Fibroblast of mammary gland (primary cell): ENCODE measurements at regions not wholly inside any gene's neighbourhood (a gene's known extent, or its start where the extent isn't known, plus 50 kb on each side); places are given as distances from the start of the nearest gene placed in this dataset.

Source experiments
- DNase-seq: peaks from one replicate; pipeline ENCODE4 v3.0.0-alpha.2; 2010; ENCODE audit warnings: low read depth
- H3K4me3 ChIP-seq: 2 replicates; pipeline ENCODE4 v1.5.1; 2011; ENCODE audit warnings: low read depth, mild to moderate bottlenecking, low read length, moderate library complexity; ENCODE audit not compliant: control insufficient read depth
- TF ChIP-seq, protein P1 (sequence below): conservative IDR thresholded peaks from 2 replicates; pipeline ENCODE4 v1.5.1; 2011; ENCODE audit warnings: low read depth, low read length, inconsistent platforms; ENCODE audit not compliant: control insufficient read depth, insufficient read depth

DNA sequence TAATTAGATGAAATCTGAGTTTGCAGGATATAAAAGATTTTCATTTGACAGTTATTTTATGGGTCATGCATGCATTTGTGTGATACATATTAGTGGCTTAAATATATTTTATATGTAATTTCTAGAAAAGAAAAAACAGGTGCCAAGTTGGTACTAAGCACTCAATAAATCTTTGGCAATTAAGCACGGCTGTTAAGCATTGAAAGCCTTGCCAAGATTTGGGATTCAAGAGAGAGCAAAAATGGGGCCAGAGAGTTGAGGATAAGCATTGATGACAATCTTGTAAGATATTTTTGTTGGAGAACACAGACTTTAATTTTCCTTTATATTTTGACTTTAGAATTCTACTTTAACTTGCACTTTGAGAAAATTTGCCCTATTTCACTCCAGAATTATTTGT lies 249.8 kb upstream of the MAD2L1 start:
- no peak overlapping the region for H3K4me3 ChIP-seq
- TF ChIP-seq, protein P1, sequence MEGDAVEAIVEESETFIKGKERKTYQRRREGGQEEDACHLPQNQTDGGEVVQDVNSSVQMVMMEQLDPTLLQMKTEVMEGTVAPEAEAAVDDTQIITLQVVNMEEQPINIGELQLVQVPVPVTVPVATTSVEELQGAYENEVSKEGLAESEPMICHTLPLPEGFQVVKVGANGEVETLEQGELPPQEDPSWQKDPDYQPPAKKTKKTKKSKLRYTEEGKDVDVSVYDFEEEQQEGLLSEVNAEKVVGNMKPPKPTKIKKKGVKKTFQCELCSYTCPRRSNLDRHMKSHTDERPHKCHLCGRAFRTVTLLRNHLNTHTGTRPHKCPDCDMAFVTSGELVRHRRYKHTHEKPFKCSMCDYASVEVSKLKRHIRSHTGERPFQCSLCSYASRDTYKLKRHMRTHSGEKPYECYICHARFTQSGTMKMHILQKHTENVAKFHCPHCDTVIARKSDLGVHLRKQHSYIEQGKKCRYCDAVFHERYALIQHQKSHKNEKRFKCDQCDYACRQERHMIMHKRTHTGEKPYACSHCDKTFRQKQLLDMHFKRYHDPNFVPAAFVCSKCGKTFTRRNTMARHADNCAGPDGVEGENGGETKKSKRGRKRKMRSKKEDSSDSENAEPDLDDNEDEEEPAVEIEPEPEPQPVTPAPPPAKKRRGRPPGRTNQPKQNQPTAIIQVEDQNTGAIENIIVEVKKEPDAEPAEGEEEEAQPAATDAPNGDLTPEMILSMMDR, result no peak
- no peak for DNase-seq

DNA sequence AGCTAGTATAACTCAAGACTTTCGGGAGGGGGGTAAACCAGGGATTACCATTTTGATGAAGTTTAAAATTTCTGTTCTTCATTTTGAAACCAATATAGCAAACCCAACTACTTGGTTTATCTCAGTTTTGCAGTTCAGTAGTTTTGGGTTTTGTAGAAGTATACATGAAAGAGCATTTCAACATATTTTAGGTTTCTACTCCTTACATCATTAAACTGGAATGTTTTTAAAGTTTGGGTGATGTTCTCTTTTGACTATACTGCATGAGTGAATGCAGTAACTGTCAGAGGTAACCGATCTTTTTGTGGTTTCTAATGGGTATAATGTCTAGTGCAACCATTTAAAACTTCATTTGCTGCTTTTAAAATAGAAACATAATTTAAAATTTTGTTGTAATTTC lies 248.3 kb upstream of the MAD2L1 start:
- DNase-seq, result no peak
- no peak overlapping the region for H3K4me3 ChIP-seq
- TF ChIP-seq, protein P1, result no peak

DNA sequence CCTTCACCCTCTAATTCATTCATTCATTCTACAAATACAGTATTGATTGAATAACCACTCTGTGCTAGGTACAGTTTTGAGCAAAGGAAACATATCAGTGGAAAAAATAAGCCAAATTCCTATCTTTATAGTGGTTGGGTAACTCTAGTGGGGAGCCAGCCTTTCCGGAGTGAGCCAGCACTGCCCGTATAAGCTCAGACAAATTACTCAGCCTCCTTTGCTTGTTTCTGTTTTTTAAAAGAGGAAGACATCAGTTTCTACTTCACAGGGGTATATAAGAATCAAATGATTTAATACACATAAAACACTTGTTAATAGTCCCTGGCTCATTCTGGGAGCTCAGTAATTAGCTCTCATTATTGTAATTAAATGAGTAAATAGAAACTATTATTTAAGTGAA lies 238.2 kb upstream of the MAD2L1 start:
- no peak overlapping the region for H3K4me3 ChIP-seq
- TF ChIP-seq, protein P1, result no peak
- no peak for DNase-seq

DNA sequence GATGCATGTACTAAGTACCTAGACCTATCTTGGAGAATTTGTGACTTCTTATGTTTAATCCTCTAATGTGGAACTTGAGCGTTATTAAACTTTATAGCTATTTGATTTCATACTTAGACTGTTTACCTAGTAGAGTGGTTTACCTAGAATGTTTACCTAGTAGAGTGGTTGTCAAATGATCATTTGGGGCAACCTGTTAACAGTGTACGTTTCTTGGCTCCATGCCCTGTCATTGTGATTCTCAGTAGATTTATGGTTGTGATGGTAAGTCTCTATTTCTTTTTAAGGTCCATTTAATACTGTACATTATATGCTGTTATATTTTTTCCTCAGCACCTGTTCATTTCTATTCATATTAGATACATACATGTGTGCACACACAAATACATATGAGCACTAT lies 233.0 kb upstream of the MAD2L1 start:
- H3K4me3 ChIP-seq, result no peak overlapping the region
- DNase-seq, result no peak
- TF ChIP-seq, protein P1, result no peak

DNA sequence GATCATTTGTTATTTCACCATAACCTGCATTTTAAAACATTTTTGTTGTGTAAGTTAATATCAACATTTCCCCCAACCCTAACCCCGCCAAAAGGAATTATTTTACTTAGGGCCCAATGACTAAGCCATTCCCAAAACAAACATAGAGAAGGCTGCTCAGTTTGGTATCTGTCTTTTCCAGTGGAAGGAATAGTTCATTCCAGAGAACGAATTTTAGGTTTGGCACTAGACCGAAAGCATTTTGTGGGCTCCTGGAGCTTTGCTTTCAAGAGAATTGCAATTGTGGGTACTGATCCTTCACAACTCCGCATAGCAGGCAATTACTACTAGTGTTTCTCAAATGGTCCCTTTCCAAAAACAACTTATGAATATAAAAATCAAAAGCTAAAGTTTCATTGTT lies 226.7 kb upstream of the MAD2L1 start:
- TF ChIP-seq, protein P1, result no peak
- no peak overlapping the region for H3K4me3 ChIP-seq
- DNase-seq, result peak; percentile 9

DNA sequence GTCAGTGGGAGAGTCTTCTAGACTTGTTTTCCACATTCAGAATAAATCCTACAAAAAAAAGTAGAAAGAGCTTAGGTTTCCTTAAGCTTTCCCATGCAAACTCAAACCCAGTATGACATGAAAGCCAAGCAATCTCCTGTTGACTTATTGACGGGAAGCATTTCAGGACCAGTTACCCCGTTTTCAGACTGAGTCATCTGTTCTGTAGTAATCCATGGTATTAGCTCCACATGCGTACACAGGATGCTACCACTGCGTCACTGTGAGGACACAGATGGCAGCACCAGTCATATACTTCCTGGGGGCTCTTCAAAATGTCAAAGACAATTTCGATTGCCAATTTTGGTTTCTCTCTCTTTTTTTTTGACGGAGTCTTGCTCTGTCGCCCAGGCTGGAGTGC lies 224.9 kb upstream of the MAD2L1 start:
- TF ChIP-seq, protein P1, result no peak
- no peak for DNase-seq
- H3K4me3 ChIP-seq, result no peak overlapping the region

DNA sequence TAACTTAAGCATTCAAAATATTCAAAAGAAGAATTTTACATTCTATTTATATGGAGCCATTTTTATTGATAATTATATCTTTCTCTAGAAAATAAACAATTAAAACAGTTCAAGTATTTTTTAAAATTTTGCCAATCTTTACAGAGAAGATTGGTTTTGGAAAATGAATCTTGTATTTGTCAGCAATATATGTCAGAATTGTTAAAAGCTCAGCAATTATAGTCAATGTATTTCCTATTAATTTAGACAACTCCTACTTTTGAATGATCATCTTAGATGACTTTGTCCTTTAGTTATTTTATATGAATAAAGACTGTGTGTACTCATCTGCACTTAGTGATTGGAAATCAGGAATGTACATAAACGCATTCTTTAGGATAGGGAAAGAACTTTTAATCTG lies 223.9 kb upstream of the MAD2L1 start:
- DNase-seq, result no peak
- TF ChIP-seq, protein P1, result no peak
- no peak overlapping the region for H3K4me3 ChIP-seq
